ENCODE measurements at regions not wholly inside any gene's neighbourhood (a gene's known extent, or its start where the extent isn't known, plus 50 kb on each side); places are given as distances from the start of the nearest gene placed in this dataset.
A peak's percentile ranks its signal among the peaks of the same experiment; 100 is the strongest.

GRCh38 chr4:144302704-144303536, 162.4 kb upstream of the GYPA start:
- no peak for DNase-seq (ENCODE audit: low spot score)

DNA sequence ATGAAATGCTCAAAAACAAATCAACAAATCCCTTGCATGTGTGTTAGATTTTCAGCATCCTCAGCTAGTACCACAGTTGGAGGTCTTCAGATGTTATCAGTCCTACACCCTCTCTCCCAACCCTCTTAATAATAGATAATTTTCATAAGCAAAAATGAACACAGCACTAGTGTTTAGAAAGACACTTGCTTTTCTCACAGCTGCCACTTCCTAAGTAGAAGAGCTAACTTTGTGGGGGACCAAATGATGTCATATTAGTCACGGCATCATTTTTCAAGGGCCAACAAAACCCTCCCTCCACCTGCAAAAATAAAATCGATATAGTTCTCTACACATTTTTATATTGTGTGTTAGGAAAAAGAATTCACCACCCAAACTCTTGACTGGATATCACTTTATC, 163.5 kb upstream of the GYPA start:
- no peak for DNase-seq (ENCODE audit: low spot score)

- no peak for DNase-seq (ENCODE audit: low spot score)
These were observed 170.0 kb upstream of the GYPA start for GRCh38 chr4:144310535-144310934.

GRCh38 chr4:144313370-144313769, 172.9 kb upstream of the GYPA start:
- DNase-seq (ENCODE audit: low spot score): no peak

GRCh38 chr4:144316869-144317268, 176.4 kb upstream of the GYPA start:
- DNase-seq (ENCODE audit: low spot score): no peak

DNA sequence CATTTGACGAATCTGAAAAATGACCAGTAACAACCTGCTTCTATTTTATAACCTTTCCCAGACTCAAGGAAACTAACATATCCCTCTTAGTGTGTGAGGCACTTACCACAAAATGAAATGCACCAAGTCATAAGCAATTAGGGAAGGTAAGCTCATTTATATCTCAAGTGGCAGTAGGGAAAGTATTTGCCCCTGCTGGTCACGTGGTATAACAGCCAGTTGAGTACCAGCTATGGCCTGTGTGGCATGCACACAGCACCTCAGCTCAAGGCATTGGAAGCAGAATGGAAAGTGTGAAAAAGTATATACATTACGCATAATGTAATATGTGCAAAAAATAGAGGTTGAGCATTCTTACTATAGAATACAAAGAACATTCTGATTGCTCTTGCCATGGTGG, 178.3 kb upstream of the GYPA start:
- no peak for DNase-seq (ENCODE audit: low spot score)

- DNase-seq (ENCODE audit: low spot score): no peak
These were observed 196.1 kb upstream of the GYPA start for GRCh38 chr4:144336633-144337032.

GRCh38 chr4:144338148-144338547, 197.6 kb upstream of the GYPA start:
- no peak for DNase-seq (ENCODE audit: low spot score)

- DNase-seq (ENCODE audit: low spot score): no peak
These were observed 198.3 kb upstream of the GYPA start for GRCh38 chr4:144338834-144339233.

GRCh38 chr4:144340931-144341330, 200.4 kb upstream of the GYPA start:
- DNase-seq (ENCODE audit: low spot score): no peak

DNA sequence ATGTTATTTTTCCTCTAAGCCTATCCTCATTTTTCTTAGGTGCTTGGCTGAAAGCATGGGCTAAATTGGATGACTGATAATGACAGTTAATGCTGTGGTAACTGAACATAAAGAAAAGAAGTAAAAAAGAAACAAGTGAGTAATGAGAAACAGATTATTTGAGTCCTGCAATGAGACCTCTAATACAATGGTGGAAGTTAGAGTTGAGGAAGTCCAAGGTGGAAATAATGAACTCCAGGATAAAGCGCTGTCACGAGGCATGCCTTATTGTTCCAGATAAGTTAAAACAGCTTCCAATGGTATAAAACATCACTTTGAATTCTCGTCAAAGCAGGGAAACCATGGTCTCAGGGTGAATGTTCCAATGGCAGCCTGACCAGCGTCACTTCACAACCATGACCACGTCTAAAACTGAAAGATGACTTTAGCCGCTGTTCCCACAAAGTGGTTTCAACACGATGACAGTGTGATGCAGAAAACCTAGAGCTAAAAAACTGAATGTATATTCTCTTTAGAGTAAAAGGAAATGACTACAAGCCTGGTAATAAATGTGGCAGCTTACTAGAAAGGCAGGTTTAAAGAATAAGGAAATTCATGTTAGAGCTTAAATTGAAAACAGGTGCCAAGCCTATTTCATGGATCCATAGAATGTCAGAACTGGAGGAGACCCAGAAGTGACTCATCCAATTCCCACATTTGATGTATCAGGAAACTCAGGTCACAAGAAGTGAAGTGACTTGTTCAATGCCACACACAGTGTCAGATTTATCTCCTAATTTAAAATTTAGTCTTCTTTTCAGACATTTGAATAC, 202.6 kb upstream of the GYPA start:
- DNase-seq (ENCODE audit: low spot score): no peak

DNA sequence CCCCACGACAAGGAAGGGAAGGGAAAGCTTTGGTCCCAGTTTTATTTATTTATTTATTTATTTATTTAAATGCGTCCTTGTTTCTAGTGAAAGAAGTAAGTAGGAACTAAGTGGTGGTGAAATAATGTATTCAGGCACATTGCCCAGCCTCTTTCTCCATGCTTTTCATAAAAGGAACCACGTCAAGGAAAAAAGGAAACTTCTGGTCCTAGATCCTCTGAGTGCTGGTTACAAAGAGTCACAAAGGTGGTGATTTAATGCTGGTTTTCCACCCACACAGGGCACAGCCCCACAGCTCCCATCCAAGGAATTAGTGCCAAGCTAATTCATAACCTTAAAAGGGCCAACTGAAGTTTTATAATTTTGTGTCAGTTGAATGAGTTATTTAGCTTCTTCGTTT, 206.6 kb upstream of the GYPA start:
- no peak for DNase-seq (ENCODE audit: low spot score)

- DNase-seq (ENCODE audit: low spot score): no peak
These were observed 210.2 kb upstream of the GYPA start for GRCh38 chr4:144350706-144351105.

- no peak for DNase-seq (ENCODE audit: low spot score)
These were observed 210.8 kb upstream of the GYPA start for GRCh38 chr4:144351306-144351705.

DNA sequence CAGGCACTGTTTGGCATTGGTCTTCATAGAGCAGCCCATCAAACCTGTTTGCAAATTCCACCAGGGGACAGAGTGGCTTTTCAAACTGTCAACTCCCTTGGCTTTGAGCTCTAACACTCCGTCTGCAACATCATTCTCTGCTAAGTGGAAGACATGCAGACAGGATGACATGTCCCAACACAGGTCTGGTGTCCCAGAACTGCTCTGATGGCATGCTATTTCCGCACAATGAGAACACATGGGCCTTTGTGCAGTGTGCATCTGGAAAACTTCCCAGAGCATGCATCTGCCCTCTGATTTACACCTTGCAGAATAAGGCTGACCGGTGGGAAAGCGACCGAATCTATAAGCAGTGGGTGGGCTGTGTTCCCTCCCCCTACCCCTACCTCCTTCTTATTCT, 212.8 kb upstream of the GYPA start:
- DNase-seq (ENCODE audit: low spot score): no peak

- DNase-seq (ENCODE audit: low spot score): peak; percentile 48
These were observed 215.6 kb upstream of the GYPA start for GRCh38 chr4:144355811-144356757.

DNA sequence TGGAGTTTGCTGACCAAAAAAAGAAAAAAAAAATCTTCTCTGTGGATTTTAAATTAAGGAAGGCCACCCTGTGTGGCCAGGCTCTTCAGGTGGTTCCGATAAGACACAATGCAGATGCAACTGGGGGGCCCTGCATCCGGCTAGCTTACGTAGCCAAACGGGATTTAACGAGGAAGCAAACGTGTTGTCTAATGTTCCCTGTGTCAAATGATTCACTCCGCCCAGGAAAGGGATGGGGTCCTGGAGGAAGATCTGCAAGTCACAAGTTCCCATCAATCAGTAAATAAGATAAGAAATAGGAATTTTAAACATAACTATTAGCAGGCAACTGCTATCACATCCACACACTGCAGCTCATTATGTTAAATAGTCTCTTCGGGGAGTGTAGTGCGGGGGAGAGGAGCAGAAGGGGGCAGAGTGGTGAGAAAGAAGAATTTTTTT, 216.4 kb upstream of the GYPA start:
- DNase-seq (ENCODE audit: low spot score): no peak

- DNase-seq (ENCODE audit: low spot score): no peak
These were observed 217.5 kb upstream of the GYPA start for GRCh38 chr4:144357975-144358374.

GRCh38 chr4:144360146-144360793, 219.8 kb upstream of the GYPA start:
- no peak for DNase-seq (ENCODE audit: low spot score)

DNA sequence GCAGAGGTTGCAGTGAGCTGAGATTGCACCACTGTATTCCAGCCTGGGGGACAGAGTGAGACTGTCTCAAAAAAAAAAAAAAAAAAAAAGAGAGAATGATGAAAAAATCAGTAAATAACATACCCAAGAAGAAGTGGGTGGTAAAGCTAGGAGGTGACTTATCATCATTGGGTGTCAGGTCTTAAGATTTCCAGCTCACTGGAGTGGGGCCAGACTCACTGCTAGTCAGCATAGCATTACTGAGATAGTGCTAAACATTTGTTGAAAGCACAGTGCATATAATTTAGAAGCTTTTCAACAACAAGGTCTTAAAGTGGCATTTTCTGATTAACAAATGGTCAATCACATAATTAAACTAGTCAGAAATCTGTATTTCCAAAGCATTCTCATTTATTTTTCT, 221.8 kb upstream of the GYPA start:
- no peak for DNase-seq (ENCODE audit: low spot score)

GRCh38 chr4:144363890-144364289, 223.4 kb upstream of the GYPA start:
- no peak for DNase-seq (ENCODE audit: low spot score)

GRCh38 chr4:144366425-144366824, 225.9 kb upstream of the GYPA start:
- DNase-seq (ENCODE audit: low spot score): no peak
